ENCODE measurements at regions not wholly inside any gene's neighbourhood (a gene's known extent, or its start where the extent isn't known, plus 50 kb on each side); places are given as distances from the start of the nearest gene placed in this dataset.
"Not testable (repeated sequence)": the region's sequence is repeated elsewhere in the genome, so short reads cannot be mapped to it uniquely, and the experiment has no call there.

DNA sequence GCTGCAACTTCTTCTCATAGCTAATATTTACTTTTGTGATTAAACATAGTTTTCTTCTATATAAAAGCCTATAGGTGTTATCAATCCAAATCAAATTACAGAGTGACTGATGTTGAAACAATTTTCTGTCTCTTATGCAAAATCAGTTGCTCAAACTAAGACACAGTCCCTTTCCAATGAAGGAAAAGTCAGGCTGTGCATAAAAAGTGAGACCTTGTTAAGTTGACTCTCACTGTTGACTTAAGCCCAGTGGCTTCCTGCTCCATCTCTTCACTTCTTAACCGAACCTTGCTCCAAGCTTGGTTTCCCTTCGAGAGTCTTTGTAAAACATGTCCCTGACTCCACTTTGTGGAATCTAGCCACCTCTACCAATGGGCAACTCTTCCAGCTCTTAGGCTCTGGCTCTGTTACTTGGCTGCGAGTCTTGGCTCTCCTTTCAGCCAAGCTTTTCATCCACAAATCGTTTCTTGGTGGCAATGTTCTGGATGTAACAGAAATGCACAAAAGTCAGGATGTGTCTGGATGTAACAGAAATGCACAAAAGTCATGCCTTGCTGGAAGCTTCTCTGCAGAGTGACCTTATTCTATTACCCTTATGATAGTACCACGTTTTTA lies 118.9 kb downstream of the LIG4 start:
- H3K4me3 ChIP-seq (ENCODE audit: low read length), result no peak overlapping the region
- TF ChIP-seq ZNF274 (IDR thresholded peaks at IDR 0.05; ENCODE audit: low read depth, low read length), result no peak

DNA sequence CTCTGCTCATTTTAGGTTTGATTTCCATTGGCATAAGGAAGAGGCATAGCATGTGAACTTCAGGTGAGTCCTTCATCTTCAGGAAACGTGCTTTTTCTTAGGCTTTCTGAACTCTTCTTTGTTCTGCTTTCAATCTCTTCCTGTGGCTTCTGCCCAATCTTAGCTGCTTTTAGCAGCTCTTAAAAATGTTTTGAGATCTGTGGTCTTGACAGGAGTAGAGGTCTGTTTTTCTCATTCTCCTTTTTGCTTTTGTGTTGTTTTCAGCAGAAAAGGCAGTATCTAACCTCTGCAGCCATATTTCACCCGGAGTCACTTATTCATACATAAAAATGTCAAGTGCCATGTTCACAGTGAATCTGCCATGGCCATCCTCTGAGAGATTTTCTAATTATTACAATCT lies 120.3 kb downstream of the LIG4 start:
- no peak overlapping the region for H3K4me3 ChIP-seq (ENCODE audit: low read length)
- no peak for TF ChIP-seq ZNF274 (IDR thresholded peaks at IDR 0.05; ENCODE audit: low read depth, low read length)

DNA sequence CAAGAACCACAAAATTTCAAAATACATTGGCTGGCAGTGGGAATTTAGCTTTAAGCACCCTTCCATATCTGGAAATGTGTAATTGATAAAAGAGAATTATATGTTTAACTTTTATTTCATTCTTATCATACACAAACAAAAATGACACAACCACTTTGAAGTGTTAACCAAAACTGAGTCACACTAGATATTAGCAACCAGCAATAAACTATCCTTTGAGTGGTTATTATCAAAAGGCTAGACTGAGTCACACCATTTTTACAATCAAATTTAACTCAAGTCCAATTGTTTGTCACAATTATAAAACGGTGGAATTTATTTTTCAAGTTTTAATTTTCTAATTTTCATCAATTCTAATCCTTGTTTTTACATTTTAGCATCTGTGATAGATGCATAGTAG lies 121.7 kb downstream of the LIG4 start:
- no peak for TF ChIP-seq ZNF274 (IDR thresholded peaks at IDR 0.05; ENCODE audit: low read depth, low read length)
- H3K4me3 ChIP-seq (ENCODE audit: low read length), result no peak overlapping the region

DNA sequence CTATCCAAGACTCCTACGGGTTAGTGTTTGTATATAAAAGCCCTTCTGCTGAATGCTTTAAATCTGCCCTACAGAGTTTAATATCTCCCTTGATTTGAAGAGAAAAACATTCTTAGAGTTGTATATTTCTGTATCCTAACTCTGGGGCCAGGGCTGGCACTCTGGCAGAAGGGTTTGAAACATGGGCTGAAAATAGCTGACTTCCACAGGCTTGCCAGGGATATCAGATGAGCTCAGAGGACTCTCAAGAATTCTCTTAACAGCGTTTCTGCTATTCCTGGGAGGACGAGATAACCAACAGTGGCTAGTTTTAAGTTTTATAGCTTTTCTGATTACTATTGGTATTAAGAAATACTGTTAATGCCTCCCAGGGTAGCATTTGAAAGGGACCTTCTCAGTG lies 127.5 kb downstream of the LIG4 start:
- no peak overlapping the region for H3K4me3 ChIP-seq (ENCODE audit: low read length)

DNA sequence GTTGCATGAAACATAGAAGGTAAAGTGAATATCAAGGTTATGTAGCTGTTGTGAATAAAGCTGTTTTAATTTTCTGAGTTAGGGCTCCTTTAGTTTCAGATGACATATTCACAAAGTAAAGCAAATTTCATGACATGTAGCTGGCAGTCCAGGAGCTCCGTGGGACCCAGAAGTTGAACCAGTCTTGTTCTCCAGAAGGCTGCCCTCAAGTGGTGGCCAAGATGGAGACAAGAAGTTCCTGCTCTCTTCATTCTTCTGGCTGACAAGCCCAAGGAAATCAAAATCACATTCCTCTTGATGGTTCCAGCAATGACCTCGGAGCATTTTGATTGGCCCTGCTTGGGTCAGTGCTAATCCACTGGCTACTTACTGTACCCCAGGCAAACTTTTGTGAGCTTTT lies 128.7 kb downstream of the LIG4 start:
- H3K4me3 ChIP-seq (ENCODE audit: low read length), result no peak overlapping the region
- TF ChIP-seq ZNF274 (IDR thresholded peaks at IDR 0.05; ENCODE audit: low read depth, low read length), result no peak

More for the DNA sequence above, 127.5 kb downstream of the LIG4 start:
- TF ChIP-seq ZNF274 (IDR thresholded peaks at IDR 0.05; ENCODE audit: low read depth, low read length), result no peak

DNA sequence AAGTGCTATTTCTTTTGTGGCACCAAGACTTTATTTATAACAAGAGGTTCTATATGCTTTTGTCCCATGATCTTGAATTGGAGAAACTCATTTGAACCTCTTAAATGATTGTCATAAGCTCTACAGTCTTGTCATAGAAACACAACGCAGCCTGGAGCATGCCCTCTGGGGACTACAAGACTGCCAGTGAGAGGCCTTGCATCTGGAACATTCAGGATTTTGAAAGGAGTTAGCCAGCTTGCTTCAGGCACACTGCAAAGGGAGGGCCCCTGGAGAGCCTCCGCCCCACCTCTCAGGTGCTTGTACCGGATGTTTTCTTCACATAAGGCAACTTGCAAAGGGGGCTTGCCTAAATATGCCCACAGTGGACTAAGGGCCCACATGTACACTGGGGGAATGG lies 130.5 kb downstream of the LIG4 start:
- TF ChIP-seq ZNF274 (IDR thresholded peaks at IDR 0.05; ENCODE audit: low read depth, low read length), result no peak
- H3K4me3 ChIP-seq (ENCODE audit: low read length), result no peak overlapping the region

DNA sequence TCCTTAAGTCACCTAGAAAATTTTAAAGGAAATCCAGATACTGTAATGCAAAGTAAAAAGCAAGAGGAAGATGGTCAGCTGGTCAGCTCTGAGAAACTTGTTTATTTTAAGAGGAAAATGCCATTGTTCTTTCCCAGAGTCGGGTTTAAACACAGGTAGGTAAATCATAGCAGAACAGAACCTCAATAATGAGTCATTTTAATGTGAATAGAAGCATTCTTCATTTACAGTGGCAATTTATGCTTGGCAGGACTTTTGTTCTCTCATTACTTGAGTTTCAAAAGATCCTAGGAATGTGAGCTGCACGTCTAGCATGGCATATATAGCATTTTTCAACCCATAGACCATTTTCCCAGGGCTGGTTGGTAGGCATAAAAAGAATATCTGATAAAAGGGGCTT lies 132.3 kb downstream of the LIG4 start:
- H3K4me3 ChIP-seq (ENCODE audit: low read length), result no peak overlapping the region
- no peak for TF ChIP-seq ZNF274 (IDR thresholded peaks at IDR 0.05; ENCODE audit: low read depth, low read length)

DNA sequence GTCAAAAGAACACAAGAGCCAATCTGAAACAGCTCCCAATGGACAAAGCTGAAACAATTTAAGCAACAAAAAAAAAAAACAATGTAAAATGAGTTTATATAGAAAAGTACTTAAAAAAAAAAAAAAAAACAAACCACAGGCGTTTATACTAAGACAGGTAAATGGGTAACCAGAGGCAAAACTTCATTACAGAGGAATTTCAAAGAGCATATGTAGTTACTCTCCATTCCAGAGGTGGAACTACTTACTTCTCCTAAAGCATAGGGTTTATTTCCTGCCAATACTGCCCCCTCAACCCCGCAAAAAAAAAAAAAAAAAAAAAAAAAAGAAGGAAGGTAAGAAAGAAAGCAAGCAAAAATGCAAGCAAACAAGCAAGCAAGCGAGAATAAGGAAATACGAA lies 132.9 kb downstream of the LIG4 start:
- H3K4me3 ChIP-seq (ENCODE audit: low read length), result no peak overlapping the region
- TF ChIP-seq ZNF274 (IDR thresholded peaks at IDR 0.05; ENCODE audit: low read depth, low read length), result no peak

DNA sequence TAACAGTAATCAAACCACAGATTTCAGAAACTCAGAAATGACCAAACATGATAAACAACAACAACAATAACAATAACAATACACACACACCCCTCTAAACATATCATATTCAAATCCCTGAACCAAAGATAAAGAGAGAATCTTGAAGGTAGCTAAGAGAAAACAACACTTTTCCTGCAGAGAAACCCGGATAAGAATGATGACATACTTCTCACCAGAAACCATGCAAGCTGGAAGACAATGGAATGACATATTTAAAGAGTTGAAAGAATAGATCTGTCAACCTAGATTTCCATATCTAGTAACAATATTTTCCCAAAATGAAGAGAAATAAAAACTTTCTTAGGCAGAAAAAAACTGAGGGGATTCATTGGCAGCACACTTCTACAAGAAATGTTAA lies 138.1 kb downstream of the LIG4 start:
- H3K4me3 ChIP-seq (ENCODE audit: low read length), result no peak overlapping the region
- TF ChIP-seq ZNF274 (IDR thresholded peaks at IDR 0.05; ENCODE audit: low read depth, low read length), result no peak

DNA sequence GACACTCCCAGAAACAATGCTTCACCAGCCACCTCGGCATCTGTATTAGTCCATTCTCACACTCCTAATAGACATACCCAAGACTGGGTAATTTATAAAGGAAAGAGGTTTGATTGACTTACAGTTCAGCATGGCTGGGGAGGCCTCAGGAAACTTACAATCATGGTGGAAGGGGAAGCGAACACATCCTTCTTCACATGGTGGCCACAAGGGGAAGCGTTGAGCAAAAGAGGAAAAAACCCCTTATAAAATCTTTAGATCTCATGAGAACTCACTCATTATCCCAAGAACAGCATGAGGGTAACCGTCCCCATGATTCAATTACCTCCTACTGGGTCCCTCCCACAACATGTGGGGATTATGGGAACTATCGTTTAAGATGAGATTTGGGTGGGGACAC lies 140.9 kb downstream of the LIG4 start:
- not testable (repeated sequence) for H3K4me3 ChIP-seq (ENCODE audit: low read length)

DNA sequence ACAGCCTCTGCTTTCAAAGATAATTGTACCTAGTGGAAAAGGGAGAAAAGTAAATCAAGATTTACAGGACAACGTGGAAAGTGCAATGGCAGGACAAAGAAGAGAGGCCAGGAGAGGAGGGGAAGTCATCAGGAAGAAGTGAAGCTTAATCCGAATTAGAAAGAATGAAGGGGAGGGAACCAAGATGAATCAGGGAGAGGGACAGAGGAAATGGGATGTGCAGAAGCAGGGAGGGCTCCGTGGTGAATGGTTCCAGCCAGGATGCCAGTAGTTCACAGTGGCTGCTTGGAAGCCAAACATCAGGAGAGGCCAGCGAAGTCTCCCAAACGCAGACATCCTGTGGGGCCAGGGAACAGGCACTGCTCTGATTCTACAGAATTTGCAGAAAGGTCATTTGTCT lies 144.4 kb downstream of the LIG4 start:
- no peak for TF ChIP-seq ZNF274 (IDR thresholded peaks at IDR 0.05; ENCODE audit: low read depth, low read length)
- H3K4me3 ChIP-seq (ENCODE audit: low read length), result no peak overlapping the region

DNA sequence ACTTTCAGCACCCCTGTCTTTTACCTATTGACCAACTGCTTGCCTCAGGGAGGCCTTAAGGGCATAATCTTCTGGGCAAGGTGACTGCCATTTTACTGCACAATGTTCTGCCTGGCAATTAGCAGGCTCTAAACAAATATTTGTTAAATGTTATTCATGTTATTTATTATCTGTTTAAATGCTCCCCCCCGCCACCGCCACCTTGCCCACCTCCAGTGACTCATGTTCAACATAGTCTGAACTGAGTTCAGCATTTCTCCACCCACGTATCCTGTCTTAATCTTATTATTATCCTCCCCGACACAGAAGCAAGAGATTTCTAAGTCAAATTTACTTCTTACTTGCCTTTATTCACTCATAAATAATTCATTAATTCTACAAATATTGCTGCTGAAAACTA lies 144.8 kb downstream of the LIG4 start:
- H3K4me3 ChIP-seq (ENCODE audit: low read length), result no peak overlapping the region
- no peak for TF ChIP-seq ZNF274 (IDR thresholded peaks at IDR 0.05; ENCODE audit: low read depth, low read length)

DNA sequence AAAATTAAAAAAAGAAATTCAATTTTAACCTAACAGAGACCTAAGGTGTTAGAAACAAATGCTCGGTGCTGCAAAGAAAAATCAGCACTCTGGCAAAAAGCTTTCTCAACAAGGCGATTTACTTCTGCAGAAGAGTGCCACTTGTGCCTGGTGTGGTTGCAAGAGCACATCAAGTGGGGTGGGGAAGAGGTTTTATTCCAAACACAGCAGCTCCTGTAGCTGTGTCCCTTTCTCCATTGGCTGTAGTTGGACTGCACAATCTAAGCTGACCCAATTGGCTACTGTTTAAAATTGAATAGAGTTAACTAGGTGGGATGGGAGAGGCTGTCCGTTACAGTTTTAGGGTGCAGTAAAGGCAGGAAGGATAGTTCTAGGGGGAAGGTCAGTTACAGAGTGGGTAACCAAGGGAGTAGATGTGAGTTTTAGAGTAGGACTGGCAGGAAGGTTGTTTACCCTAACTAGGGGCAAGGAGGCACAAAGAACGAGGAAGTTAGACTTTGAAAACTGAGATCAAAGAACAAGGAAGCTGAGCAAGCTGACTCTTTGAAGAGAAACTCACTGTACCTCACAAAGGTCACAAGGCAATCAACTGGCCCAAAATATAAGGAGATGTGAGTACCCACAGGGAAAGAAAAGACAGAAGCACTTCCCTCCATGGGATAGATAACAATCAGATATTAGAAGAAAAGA lies 145.7 kb downstream of the LIG4 start:
- TF ChIP-seq ZNF274 (IDR thresholded peaks at IDR 0.05; ENCODE audit: low read depth, low read length), result no peak
- no peak overlapping the region for H3K4me3 ChIP-seq (ENCODE audit: low read length)

DNA sequence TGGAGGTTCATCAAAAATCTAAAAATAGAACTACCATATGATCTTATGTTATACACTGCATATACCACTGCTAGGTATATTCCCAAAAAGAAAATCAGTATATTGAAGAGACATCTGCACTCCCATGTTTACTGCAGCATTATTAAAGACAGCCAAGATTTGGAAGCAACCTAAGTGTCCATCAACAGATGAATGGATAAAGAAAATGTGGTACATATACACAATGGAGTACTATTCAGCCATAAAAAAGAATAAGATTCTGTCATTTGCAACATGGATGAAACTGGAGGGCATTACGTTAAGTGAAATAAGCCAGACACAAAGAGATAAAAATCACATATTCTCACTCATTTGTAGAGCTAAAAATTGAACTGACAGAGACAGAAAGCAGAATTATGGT lies 151.0 kb downstream of the LIG4 start:
- not testable (repeated sequence) for H3K4me3 ChIP-seq (ENCODE audit: low read length)

DNA sequence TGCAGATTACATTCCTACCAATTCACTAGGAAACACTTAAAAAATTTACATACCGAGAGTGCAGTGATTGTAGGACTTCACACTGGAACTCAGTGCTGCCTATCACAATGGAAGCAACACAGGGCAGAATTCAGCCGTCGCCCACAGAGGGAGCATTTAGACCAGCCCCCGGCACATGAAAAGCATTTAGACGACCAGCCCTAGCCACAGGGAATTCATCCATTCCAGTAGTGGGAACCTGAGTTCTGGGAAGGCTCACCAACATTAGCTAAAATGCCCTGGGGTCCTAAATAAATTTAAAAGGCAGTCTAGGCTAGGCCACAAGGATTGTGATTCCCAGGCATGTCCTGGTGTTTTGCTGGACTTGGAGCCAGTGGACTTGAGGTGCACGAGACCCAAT lies 155.2 kb downstream of the LIG4 start:
- no peak for TF ChIP-seq ZNF274 (IDR thresholded peaks at IDR 0.05; ENCODE audit: low read depth, low read length)
- no peak overlapping the region for H3K4me3 ChIP-seq (ENCODE audit: low read length)

DNA sequence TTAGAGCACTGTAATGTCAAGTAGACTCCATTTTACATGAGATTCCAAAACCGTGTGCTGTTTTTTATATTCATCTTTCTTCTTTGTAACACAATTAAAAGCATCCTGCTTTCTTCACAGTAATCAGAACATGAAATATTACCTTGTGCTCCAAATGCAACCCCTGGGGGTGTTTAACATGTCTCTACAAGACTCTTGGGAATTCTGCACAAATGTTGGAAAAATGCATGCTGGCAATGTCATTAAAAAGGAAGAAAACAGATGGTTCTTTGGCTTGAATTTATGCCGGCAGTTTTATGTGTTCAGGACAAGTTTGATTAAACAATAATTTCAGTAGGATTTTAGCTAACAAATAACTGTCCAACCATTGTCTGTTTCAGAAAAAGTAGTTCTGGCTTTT lies 159.1 kb downstream of the LIG4 start:
- no peak overlapping the region for H3K4me3 ChIP-seq (ENCODE audit: low read length)
- TF ChIP-seq ZNF274 (IDR thresholded peaks at IDR 0.05; ENCODE audit: low read depth, low read length), result no peak
